ENCODE measurements at regions not wholly inside any gene's neighbourhood (a gene's known extent, or its start where the extent isn't known, plus 50 kb on each side); places are given as distances from the start of the nearest gene placed in this dataset.
A peak's percentile ranks its signal among the peaks of the same experiment; 100 is the strongest.

DNA sequence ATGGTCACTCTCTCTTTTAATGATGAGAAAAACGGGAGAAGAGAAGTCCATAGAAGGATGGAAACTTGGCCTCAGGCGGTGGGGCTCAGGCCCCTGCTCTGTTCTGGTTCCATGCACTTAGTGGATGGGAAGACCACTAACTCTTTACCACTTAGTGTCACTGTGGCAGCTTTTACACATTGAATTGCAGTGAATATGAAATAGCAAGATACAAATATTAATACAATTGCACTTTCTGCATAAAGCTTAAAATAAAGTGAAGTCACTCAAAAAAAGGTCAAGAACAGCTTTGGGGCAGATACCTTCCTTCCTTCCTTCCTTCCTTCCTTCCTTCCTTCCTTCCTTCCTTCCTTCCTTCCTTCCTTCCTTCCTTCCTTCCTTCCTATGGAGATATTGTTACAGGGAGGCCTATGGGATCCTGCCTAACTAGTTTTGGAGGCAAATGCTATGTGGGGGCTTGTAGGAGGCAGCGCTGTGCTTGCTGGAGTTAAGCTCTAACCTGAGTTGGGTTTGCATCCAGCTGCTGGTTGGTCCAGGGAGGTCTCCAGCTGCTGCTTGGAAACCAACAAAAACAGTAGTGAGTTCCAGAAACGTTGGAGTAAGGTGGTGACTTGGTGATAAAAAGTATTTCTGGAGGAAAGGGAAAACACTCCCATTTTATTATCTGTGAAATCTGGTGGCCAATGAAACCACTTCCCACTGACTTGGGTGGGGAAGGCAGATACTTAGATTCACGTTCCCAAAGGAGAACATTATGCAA lies 62.3 kb upstream of the NKX2-2 start:
- Histone ChIP-seq H3K36me3 (no peaks in the 10 kb centered on the region), H3K27ac (no peak overlapping the region), H3K27me3 (peaks cover 33% of the 10 kb centered on the region), H3K9me3 (no peaks in the 10 kb centered on the region), H3K4me1 (no peaks in the 10 kb centered on the region), H3K4me3 (no peak overlapping the region)
- intact Hi-C loops (cut with DNase I): no loop called here
- no peak for DNase-seq
- TF ChIP-seq, protein P1, sequence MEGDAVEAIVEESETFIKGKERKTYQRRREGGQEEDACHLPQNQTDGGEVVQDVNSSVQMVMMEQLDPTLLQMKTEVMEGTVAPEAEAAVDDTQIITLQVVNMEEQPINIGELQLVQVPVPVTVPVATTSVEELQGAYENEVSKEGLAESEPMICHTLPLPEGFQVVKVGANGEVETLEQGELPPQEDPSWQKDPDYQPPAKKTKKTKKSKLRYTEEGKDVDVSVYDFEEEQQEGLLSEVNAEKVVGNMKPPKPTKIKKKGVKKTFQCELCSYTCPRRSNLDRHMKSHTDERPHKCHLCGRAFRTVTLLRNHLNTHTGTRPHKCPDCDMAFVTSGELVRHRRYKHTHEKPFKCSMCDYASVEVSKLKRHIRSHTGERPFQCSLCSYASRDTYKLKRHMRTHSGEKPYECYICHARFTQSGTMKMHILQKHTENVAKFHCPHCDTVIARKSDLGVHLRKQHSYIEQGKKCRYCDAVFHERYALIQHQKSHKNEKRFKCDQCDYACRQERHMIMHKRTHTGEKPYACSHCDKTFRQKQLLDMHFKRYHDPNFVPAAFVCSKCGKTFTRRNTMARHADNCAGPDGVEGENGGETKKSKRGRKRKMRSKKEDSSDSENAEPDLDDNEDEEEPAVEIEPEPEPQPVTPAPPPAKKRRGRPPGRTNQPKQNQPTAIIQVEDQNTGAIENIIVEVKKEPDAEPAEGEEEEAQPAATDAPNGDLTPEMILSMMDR (IDR thresholded peaks at IDR 0.05): no peak
- no peak for ATAC-seq

DNA sequence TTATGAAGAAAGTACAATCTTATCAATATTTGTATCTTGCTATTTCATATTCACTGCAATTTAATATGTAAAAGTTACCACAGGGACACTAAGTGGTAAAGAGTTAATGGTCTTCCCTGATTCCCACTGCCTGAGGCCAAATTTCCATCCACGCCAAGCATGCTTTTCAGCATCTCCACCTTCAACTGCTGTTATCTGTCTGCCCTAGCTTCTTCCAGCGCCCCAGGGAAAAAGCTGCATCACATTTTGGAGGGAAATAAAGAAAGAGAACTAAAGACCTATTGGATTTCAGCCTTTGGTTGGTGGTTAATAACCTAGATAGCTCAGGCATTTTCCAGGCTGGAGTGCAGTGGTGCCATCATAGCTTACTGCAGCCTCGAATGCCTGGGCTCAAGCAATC lies 61.3 kb upstream of the NKX2-2 start:
- intact Hi-C loops (cut with DNase I): no loop called here
- no peak for ATAC-seq

DNA sequence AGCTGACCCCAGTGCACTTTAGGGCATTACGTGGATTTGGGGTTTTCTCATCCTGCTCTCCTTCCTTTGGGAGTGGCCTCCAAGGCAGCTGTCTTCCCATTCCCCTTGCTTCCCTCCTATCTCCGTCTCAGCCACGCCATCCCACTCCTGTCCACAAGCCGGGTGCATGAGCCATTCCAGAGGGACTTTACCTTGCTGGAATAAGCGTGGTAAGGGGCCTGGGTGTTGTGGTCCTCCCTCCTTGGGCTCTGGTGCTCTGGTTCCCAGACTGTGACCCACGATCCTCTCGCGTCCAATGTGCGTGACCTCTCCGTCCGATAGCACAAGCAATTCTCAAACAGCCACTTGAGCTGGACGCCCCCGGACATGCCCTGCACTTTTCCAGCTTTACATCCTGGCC lies 60.6 kb upstream of the NKX2-2 start:
- Histone ChIP-seq H3K27me3 (peaks cover 26% of the 10 kb centered on the region), H3K4me1 (no peaks in the 10 kb centered on the region), H3K4me3 (no peak overlapping the region), H3K9me3 (no peaks in the 10 kb centered on the region), H3K27ac (no peak overlapping the region), H3K36me3 (no peaks in the 10 kb centered on the region)
- ATAC-seq (no peak), DNase-seq (no peak)
- intact Hi-C loops (cut with DNase I): no loop called here
- TF ChIP-seq, protein P1 (IDR thresholded peaks at IDR 0.05): no peak

More for the DNA sequence above, 61.3 kb upstream of the NKX2-2 start:
- no peaks in the 10 kb centered on the region for H3K4me1 ChIP-seq
- no peaks in the 10 kb centered on the region for H3K36me3 ChIP-seq
- no peak for DNase-seq
- H3K9me3 ChIP-seq: no peaks in the 10 kb centered on the region
- H3K27ac ChIP-seq: no peak overlapping the region
- TF ChIP-seq, protein P1 (IDR thresholded peaks at IDR 0.05): no peak
- H3K4me3 ChIP-seq: no peak overlapping the region
- peaks cover 26% of the 10 kb centered on the region for H3K27me3 ChIP-seq

DNA sequence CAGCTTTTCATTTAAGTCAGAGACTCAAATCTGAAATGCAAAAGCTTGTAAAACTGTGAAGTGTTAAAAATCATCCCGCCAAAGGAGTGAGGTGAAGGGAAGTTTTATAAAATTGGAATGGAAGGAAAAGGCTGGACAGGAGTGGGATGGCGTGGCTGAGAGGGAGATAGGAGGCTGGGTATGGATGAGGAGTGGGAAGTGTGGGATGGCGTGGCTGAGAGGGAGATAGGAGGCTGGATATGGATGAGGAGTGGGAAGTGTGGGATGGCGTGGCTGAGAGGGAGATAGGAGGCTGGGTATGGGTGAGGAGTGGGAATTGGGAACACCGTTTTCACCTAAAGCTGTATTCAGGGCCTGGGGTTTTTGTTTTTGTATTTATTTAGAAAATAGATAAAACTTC lies 59.4 kb upstream of the NKX2-2 start:
- no peak overlapping the region for H3K4me3 ChIP-seq

DNA sequence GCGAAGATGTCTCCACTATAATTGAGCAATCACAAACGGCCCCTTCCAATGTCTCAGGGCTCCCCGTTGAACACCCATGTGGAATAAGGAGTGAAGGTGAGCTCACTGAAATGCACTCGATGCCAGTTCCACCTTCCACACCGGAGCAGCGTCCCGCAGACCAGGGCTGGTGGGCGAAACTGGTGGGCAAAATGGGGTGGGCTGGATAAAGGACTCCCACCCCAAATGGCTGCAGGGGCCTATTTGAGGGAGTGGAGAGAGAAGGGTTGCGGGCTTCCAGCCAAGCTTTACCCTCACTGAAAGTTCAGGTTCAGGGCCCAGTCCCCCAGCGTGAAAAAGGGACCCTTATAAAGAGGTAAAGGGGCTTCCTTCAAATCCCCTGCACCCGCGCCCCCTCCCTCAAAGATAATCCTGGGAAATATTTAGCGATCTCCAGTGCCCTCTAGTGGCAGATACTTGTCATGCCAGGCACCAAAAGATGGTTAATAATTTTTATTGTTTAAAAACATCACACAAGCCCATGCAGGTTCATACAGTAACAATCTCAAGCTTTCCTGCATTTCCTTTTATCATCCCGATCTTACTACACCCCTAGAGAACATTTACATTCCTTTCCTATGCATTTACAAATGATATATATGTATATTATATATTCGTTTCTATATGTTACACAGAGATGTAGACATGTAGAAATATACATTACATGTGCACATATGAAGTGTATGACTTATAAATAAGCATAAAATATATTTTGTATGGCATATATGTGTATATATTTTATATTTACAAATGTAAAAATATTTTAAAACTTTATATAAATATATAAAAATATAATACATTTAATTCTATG lies 58.2 kb upstream of the NKX2-2 start:
- DNase-seq (no peak), ATAC-seq (peak; percentile 44)
- Histone ChIP-seq H3K36me3 (no peaks in the 10 kb centered on the region), H3K4me3 (no peak overlapping the region), H3K27ac (no peak overlapping the region), H3K9me3 (no peaks in the 10 kb centered on the region), H3K4me1 (no peaks in the 10 kb centered on the region), H3K27me3 (peaks cover 37% of the 10 kb centered on the region)
- intact Hi-C loops (cut with DNase I): no loop called here
- TF ChIP-seq, protein P1 (IDR thresholded peaks at IDR 0.05): peak; percentile 84

More for the DNA sequence above, 59.4 kb upstream of the NKX2-2 start:
- TF ChIP-seq, protein P1 (IDR thresholded peaks at IDR 0.05): no peak
- H3K27me3 ChIP-seq: peaks cover 36% of the 10 kb centered on the region
- DNase-seq (no peak), ATAC-seq (no peak)
- no peak overlapping the region for H3K27ac ChIP-seq
- no peaks in the 10 kb centered on the region for H3K9me3 ChIP-seq
- no peaks in the 10 kb centered on the region for H3K4me1 ChIP-seq
- no peaks in the 10 kb centered on the region for H3K36me3 ChIP-seq
- intact Hi-C loops (cut with DNase I): no loop called here
